C4-2B (cell line): ENCODE measurements at regions not wholly inside any gene's neighbourhood (a gene's known extent, or its start where the extent isn't known, plus 50 kb on each side); places are given as distances from the start of the nearest gene placed in this dataset.
"Not testable (repeated sequence)": the region's sequence is repeated elsewhere in the genome, so short reads cannot be mapped to it uniquely, and the experiment has no call there.

Experiments
- H3K27ac ChIP-seq: fragments of 450-650 bp; 2 replicates; pipeline ENCODE4 v1.5.1; 2017
- ZFX ChIP-seq: fragments of 450-650 bp; IDR thresholded peaks from 2 replicates; pipeline ENCODE4 v1.6.1; 2017
- TF ChIP-seq, protein P1 (sequence below): fragments of 450-650 bp; conservative IDR thresholded peaks from 2 replicates; pipeline ENCODE4 v1.5.1; 2017; ENCODE audit warnings: mild to moderate bottlenecking

DNA sequence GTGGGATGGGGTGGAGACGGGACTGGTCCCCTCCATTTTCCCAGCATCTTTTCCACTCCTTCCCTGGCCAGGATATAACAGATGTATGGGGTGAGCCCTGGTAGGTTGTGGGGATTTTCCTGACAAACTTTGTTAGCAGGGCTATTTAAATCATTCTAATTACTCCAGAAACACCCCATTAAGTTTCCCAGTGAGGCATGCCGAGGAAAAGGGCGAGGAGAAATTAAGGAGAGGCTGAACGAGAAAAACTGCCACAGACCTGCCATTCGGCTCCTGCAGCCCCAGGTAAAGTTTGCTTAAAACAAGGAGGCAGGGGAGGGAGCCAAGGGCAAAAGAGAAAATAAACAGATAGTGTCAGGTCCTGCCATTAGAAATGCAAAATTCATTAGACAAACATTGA, 428.2 kb downstream of the BUD13 start:
- H3K27ac ChIP-seq: no peak overlapping the region
- TF ChIP-seq, protein P1, sequence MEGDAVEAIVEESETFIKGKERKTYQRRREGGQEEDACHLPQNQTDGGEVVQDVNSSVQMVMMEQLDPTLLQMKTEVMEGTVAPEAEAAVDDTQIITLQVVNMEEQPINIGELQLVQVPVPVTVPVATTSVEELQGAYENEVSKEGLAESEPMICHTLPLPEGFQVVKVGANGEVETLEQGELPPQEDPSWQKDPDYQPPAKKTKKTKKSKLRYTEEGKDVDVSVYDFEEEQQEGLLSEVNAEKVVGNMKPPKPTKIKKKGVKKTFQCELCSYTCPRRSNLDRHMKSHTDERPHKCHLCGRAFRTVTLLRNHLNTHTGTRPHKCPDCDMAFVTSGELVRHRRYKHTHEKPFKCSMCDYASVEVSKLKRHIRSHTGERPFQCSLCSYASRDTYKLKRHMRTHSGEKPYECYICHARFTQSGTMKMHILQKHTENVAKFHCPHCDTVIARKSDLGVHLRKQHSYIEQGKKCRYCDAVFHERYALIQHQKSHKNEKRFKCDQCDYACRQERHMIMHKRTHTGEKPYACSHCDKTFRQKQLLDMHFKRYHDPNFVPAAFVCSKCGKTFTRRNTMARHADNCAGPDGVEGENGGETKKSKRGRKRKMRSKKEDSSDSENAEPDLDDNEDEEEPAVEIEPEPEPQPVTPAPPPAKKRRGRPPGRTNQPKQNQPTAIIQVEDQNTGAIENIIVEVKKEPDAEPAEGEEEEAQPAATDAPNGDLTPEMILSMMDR: no peak
- TF ChIP-seq ZFX: no peak

- no peak for TF ChIP-seq ZFX
- TF ChIP-seq, protein P1: no peak
- no peak overlapping the region for H3K27ac ChIP-seq
These were observed 429.5 kb downstream of the BUD13 start for GRCh38 chr11:116343270-116343669.

GRCh38 chr11:116342148-116342547, 430.6 kb downstream of the BUD13 start:
- TF ChIP-seq, protein P1: no peak
- TF ChIP-seq ZFX: no peak
- no peak overlapping the region for H3K27ac ChIP-seq

GRCh38 chr11:116339306-116340098, 433.3 kb downstream of the BUD13 start:
- no peak for TF ChIP-seq ZFX
- TF ChIP-seq, protein P1: no peak
- no peak overlapping the region for H3K27ac ChIP-seq

- H3K27ac ChIP-seq: not testable (repeated sequence)
These were observed 434.3 kb downstream of the BUD13 start for GRCh38 chr11:116338500-116338899.

- no peak for TF ChIP-seq ZFX
- TF ChIP-seq, protein P1: no peak
- H3K27ac ChIP-seq: no peak overlapping the region
These were observed 436.2 kb downstream of the BUD13 start for GRCh38 chr11:116336540-116336939.

- TF ChIP-seq ZFX: no peak
- TF ChIP-seq, protein P1: no peak
- no peak overlapping the region for H3K27ac ChIP-seq
These were observed 436.9 kb downstream of the BUD13 start for GRCh38 chr11:116335891-116336290.

- H3K27ac ChIP-seq: no peak overlapping the region
- no peak for TF ChIP-seq ZFX
- TF ChIP-seq, protein P1: no peak
These were observed 437.7 kb downstream of the BUD13 start for GRCh38 chr11:116335078-116335477.
